ENCODE measurements at regions not wholly inside any gene's neighbourhood (a gene's known extent, or its start where the extent isn't known, plus 50 kb on each side); places are given as distances from the start of the nearest gene placed in this dataset.

DNA sequence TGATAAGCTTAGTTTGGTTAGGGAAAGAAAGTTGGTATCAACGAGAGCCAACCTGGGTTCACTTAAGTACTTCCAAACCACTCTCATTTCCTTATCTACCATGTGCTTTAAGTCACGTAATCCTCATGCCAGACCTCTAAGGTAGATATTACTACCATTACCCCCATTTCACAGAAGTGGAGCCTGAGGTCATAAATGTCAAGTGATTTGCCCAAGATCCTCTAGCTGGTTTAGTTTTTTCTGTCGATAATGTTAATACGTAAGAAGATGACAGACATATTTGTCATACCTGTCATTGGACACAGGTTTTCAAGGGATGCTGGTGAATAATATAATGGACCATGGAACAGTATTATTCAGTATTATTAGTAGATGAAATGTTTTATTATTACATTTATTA lies 197.4 kb upstream of the MKLN1 start:
- Histone ChIP-seq H3K27me3 (ENCODE audit: insufficient read depth, low read length) (no peaks in the 10 kb centered on the region), H3K9me3 (ENCODE audit: low read depth, low read length) (no peaks in the 10 kb centered on the region), H3K4me1 (ENCODE audit: insufficient read depth, low read length) (no peaks in the 10 kb centered on the region), H3K4me3 (ENCODE audit: low read length) (no peak overlapping the region)

DNA sequence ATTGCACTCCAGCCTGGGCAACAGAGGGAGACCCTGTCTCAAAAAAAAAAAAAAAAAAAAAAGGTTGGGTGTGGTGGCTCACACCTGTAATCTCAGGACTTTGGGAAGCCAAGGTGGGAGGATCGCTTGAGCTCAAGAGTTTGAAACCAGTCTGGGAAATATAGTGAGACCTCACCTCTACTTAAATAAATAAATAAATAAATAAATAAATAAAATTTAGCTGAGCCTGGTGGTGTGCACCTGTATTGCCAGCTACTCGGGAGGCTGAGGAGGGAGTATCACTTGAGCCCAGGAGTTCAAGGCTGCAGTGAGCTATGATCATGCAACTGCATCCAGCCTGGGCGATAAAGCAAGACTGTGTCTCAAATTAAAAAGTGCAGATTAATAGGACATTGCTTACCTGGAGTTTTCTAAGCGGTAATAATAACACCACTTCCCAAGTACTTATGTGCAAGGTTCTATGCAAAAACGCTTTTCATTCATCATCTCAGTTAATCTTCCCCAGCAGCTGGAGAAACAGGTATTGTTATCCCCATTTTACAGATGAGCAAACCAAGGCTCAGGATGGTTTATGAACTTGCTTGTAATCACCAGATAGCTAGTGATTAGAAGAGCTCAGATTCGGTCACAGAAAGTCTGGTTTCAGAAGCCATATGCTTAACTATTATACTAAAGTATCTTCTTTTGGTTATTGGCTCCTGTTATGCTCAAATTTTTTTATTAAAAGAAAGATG lies 196.5 kb upstream of the MKLN1 start:
- Histone ChIP-seq H3K4me1 (ENCODE audit: insufficient read depth, low read length) (no peaks in the 10 kb centered on the region), H3K9me3 (ENCODE audit: low read depth, low read length) (no peaks in the 10 kb centered on the region), H3K4me3 (ENCODE audit: low read length) (no peak overlapping the region), H3K27me3 (ENCODE audit: insufficient read depth, low read length) (no peaks in the 10 kb centered on the region)

DNA sequence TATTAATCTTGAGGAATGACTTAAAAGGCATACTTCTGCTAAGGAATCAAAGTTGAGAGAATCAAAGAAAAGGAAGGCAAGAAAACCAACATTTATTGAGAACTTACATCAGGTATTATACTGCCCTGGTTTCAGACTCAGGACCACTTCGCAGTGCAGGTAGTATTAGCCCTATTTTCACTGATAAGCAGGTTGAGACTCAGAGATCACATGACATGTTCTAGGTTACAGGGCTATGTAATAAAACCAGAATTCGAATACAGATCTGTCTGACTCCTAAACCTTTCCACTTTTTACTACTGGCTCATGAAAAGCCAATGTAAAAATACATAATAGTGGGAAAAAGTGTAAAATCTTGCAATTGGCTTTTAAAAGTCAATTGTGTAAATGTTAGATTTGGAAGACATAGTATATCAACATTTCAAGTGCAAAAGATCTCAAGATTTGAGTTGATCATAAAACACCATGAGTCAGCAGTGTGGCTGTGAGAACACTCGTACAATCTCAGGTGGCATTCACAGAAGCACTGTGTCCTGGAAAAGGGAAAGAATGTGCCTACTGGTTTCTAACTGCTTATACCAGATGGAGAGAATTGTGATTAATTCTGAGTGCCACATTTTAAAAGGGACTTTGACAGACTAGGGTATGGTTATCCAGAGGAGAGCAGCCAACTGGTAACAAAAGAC lies 195.8 kb upstream of the MKLN1 start:
- Histone ChIP-seq H3K9me3 (ENCODE audit: low read depth, low read length) (no peaks in the 10 kb centered on the region), H3K27me3 (ENCODE audit: insufficient read depth, low read length) (no peaks in the 10 kb centered on the region), H3K4me1 (ENCODE audit: insufficient read depth, low read length) (no peaks in the 10 kb centered on the region), H3K4me3 (ENCODE audit: low read length) (no peak overlapping the region)

DNA sequence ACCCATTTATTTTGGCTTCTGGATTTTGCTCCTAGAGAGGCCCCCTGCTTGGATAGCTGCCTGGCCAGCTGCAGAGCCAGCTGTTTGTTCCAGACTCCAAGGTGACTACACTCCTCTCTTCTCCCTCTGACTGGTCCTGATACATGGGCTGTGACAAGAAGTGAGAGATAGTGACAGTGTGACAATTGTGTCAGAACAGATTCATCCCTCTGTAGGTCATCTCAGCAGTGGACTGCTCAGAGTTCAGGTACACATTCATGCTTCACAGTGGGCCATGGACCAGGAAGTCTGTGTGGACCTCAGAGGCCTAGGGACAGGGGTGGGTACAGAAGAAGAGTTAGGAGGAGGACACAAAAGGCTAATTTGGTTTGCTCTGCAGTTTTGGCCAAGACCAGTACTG lies 188.2 kb upstream of the MKLN1 start:
- Histone ChIP-seq H3K4me3 (ENCODE audit: low read length) (no peak overlapping the region), H3K27me3 (ENCODE audit: insufficient read depth, low read length) (no peaks in the 10 kb centered on the region), H3K9me3 (ENCODE audit: low read depth, low read length) (no peaks in the 10 kb centered on the region), H3K4me1 (ENCODE audit: insufficient read depth, low read length) (no peaks in the 10 kb centered on the region)

- Histone ChIP-seq H3K9me3 (ENCODE audit: low read depth, low read length) (no peaks in the 10 kb centered on the region), H3K4me3 (ENCODE audit: low read length) (no peak overlapping the region), H3K27me3 (ENCODE audit: insufficient read depth, low read length) (no peaks in the 10 kb centered on the region), H3K4me1 (ENCODE audit: insufficient read depth, low read length) (no peaks in the 10 kb centered on the region)
Observed at GRCh38 chr7:131141443-131141967, 186.2 kb upstream of the MKLN1 start.

DNA sequence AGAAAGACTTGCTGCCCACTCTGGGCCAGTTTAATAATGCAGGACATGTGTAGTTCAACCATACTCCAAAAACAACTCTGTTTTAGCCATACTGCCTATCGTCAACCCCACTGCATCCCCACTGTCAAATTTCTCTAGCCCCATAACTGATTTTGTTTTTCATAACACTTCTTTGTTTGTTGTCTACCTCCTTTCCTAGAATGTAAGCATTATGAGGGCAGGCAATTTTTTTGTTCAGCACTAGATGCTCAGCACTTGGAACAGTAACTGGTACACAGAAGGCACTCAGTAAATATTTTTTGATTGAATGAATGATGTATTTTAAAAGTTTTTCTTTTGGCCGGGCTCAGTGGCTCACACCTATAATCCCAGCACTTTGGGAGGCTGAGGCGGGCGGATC lies 183.8 kb upstream of the MKLN1 start:
- H3K4me3 ChIP-seq (ENCODE audit: low read length), result no peak overlapping the region

DNA sequence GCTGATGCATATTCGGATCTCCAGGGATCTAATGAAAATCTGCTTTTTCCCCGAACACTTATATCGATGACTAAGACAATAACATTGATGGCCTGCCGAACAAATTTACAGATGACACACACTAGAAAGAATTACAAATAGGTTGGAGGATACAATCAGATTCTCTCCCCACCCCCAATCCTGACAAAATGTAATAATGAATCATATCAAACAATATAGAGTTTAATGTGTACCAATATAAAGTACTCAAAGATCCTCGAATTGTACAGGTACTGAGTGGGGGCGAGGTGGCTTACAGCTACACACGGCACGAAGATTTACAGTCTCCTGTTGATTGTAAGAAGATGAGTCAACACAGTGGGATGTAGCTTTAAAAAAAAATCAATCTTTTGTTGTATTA lies 182.7 kb upstream of the MKLN1 start:
- no peaks in the 10 kb centered on the region for H3K4me1 ChIP-seq (ENCODE audit: insufficient read depth, low read length)
- H3K9me3 ChIP-seq (ENCODE audit: low read depth, low read length), result no peaks in the 10 kb centered on the region
- no peak overlapping the region for H3K4me3 ChIP-seq (ENCODE audit: low read length)
- no peaks in the 10 kb centered on the region for H3K27me3 ChIP-seq (ENCODE audit: insufficient read depth, low read length)

More for the DNA sequence above, 183.8 kb upstream of the MKLN1 start:
- H3K27me3 ChIP-seq (ENCODE audit: insufficient read depth, low read length), result no peaks in the 10 kb centered on the region
- no peaks in the 10 kb centered on the region for H3K4me1 ChIP-seq (ENCODE audit: insufficient read depth, low read length)
- H3K9me3 ChIP-seq (ENCODE audit: low read depth, low read length), result no peaks in the 10 kb centered on the region

GRCh38 chr7:131145770-131146169 lies 181.9 kb upstream of the MKLN1 start:
- no peaks in the 10 kb centered on the region for H3K27me3 ChIP-seq (ENCODE audit: insufficient read depth, low read length)
- no peaks in the 10 kb centered on the region for H3K4me1 ChIP-seq (ENCODE audit: insufficient read depth, low read length)
- no peaks in the 10 kb centered on the region for H3K9me3 ChIP-seq (ENCODE audit: low read depth, low read length)
- H3K4me3 ChIP-seq (ENCODE audit: low read length), result no peak overlapping the region

DNA sequence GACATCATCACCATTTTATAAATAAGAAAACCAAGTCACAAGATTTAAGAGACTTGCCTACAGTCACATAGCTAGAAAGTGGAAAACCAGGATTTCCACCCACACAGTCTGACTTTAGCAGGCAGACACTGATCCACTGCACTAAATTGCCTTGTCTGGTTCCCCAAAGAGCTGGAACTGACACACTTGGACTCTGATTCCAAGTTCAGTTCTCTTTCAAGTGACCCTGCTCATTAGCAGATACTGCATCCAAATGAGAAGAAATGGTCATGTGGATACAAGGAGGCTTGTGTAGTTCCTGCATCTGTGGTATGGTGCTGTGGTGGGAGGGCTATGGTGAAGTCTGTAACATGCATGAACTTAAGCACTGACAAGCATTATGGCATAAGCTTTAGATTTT lies 180.1 kb upstream of the MKLN1 start:
- no peaks in the 10 kb centered on the region for H3K4me1 ChIP-seq (ENCODE audit: insufficient read depth, low read length)
- no peaks in the 10 kb centered on the region for H3K27me3 ChIP-seq (ENCODE audit: insufficient read depth, low read length)
- no peak overlapping the region for H3K4me3 ChIP-seq (ENCODE audit: low read length)
- H3K9me3 ChIP-seq (ENCODE audit: low read depth, low read length), result no peaks in the 10 kb centered on the region

- no peaks in the 10 kb centered on the region for H3K4me1 ChIP-seq (ENCODE audit: insufficient read depth, low read length)
- H3K4me3 ChIP-seq (ENCODE audit: low read length), result no peak overlapping the region
- no peaks in the 10 kb centered on the region for H3K27me3 ChIP-seq (ENCODE audit: insufficient read depth, low read length)
- H3K9me3 ChIP-seq (ENCODE audit: low read depth, low read length), result no peaks in the 10 kb centered on the region
Observed at GRCh38 chr7:131148258-131148657, 179.4 kb upstream of the MKLN1 start.

- no peaks in the 10 kb centered on the region for H3K9me3 ChIP-seq (ENCODE audit: low read depth, low read length)
- H3K4me3 ChIP-seq (ENCODE audit: low read length), result no peak overlapping the region
- H3K27me3 ChIP-seq (ENCODE audit: insufficient read depth, low read length), result no peaks in the 10 kb centered on the region
- no peaks in the 10 kb centered on the region for H3K4me1 ChIP-seq (ENCODE audit: insufficient read depth, low read length)
Observed at GRCh38 chr7:131148708-131149428, 178.8 kb upstream of the MKLN1 start.

DNA sequence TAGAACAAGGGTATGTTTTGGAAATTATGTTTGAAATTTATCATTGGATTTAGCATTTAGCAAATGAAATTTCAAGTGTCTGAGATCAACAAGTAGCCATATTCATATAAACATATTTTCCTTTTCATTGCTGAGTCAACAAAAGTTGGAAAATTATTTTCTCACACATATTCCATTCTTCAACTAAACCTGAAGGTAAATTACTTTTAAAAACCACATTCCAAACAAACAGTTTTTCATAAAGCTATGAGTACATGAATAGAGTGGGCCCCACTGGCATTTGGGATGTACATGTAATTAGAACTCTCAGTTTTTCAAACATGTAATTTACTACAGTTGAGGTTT lies 178.3 kb upstream of the MKLN1 start:
- Histone ChIP-seq H3K9me3 (ENCODE audit: low read depth, low read length) (no peaks in the 10 kb centered on the region), H3K4me3 (ENCODE audit: low read length) (no peak overlapping the region), H3K27me3 (ENCODE audit: insufficient read depth, low read length) (no peaks in the 10 kb centered on the region), H3K4me1 (ENCODE audit: insufficient read depth, low read length) (no peaks in the 10 kb centered on the region)

- H3K9me3 ChIP-seq (ENCODE audit: low read depth, low read length), result no peaks in the 10 kb centered on the region
- no peaks in the 10 kb centered on the region for H3K4me1 ChIP-seq (ENCODE audit: insufficient read depth, low read length)
- H3K4me3 ChIP-seq (ENCODE audit: low read length), result no peak overlapping the region
- no peaks in the 10 kb centered on the region for H3K27me3 ChIP-seq (ENCODE audit: insufficient read depth, low read length)
Observed at GRCh38 chr7:131149840-131150239, 177.8 kb upstream of the MKLN1 start.

- Histone ChIP-seq H3K4me3 (ENCODE audit: low read length) (no peak overlapping the region), H3K4me1 (ENCODE audit: insufficient read depth, low read length) (no peaks in the 10 kb centered on the region)
Observed at GRCh38 chr7:131151034-131151433, 176.6 kb upstream of the MKLN1 start.

DNA sequence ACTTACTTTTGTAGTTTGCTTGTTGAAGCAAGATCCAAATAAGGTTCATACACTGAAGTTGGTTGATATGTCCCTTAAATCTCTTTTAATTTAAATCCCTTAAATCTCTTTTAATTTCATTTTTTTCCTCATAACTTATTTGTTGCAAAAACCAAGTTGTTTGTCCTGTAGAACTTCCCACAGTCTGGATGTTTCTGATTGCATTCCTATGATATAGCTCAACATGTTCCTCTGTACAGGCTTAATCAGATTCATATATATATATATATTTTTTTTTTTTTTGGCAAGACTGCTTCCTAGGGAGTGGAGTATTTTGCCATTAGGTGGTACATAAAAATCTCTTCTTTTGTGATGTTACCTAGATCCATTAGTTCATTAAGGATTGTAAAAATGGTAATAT lies 174.9 kb upstream of the MKLN1 start:
- no peaks in the 10 kb centered on the region for H3K27me3 ChIP-seq (ENCODE audit: insufficient read depth, low read length)
- no peaks in the 10 kb centered on the region for H3K9me3 ChIP-seq (ENCODE audit: low read depth, low read length)
- H3K4me3 ChIP-seq (ENCODE audit: low read length), result no peak overlapping the region
- no peaks in the 10 kb centered on the region for H3K4me1 ChIP-seq (ENCODE audit: insufficient read depth, low read length)

More at GRCh38 chr7:131151034-131151433, 176.6 kb upstream of the MKLN1 start:
- Histone ChIP-seq H3K27me3 (ENCODE audit: insufficient read depth, low read length) (no peaks in the 10 kb centered on the region), H3K9me3 (ENCODE audit: low read depth, low read length) (no peaks in the 10 kb centered on the region)

Data from mononuclear cell (primary cell).